ENCODE measurements at regions not wholly inside any gene's neighbourhood (a gene's known extent, or its start where the extent isn't known, plus 50 kb on each side); places are given as distances from the start of the nearest gene placed in this dataset.
A peak's percentile ranks its signal among the peaks of the same experiment; 100 is the strongest.

DNA sequence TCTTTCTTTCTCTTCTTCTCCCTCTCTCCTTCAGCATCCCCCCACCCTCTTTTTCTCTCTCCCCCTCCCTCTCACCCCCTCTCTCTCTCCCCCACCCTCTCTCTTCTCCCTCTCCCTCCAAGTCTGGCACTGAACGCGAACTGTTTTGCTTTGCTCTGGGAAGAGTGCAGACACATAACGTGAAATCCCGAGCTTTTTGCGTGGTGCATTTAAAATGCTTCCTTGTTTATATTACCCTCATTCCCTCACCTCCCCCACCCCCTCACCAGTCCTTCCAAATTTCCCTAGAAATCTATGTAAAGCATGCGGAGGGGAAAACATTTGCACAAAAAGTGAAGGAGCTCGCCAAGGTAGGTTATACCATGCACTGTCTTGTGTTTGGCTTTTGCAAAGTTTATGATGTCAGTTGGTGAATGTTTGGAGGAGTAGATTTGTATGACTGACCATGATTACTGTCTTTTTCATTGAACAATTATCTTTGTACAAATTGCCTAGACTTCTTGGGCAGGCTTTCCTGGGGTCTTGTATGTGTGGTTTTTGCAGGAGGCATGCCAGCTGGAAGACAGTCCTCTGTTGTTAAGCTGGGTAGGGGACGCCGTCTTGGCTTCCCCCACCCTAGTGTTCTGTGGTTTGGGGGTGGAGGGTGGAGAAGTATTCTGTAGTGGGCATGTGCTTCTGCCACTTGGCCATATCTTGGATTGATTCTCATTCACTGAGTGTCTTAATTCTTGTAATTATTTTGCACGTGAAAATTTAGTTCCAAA lies 123.7 kb upstream of the HSD17B12 start:
- Histone ChIP-seq H3K4me3 (ENCODE audit: low read depth in 1 of 3, low read length in 3 of 3) (no peak overlapping the region), H3K9ac (ENCODE audit: low read depth in 1 of 2, low read length in 2 of 2) (no peak overlapping the region), H3K9me3 (ENCODE audit: control insufficient read depth in 4 of 4, low read length in 3 of 4) (no peaks in the 10 kb centered on the region), H3K36me3 (ENCODE audit: control insufficient read depth in 4 of 4, insufficient read depth in 3 of 4, low read depth in 1 of 4, low read length in 3 of 4) (no peaks in the 10 kb centered on the region), H3K27me3 (ENCODE audit: control insufficient read depth in 4 of 4, insufficient read depth in 4 of 4, low read length in 3 of 4) (peaks cover 0 to 26% (median 6%) of the 10 kb centered on the region in 4 donors), H3K4me1 (ENCODE audit: control insufficient read depth in 4 of 4, insufficient read depth in 4 of 4, low read length in 3 of 4) (peaks cover 2 to 16% (median 8%) of the 10 kb centered on the region in 4 donors), H3K27ac (ENCODE audit: low read depth in 1 of 2, low read length in 2 of 2) (no peak overlapping the region)
- TF ChIP-seq RXRA (IDR thresholded peaks at IDR 0.05) (no peak), TAF1 (conservative IDR thresholded peaks at IDR 0.05) (no peak), GABPA (IDR thresholded peaks at IDR 0.05 in 1 of 2, conservative IDR thresholded peaks at IDR 0.05 in 1 of 2) (no peak), HNF4G (IDR thresholded peaks at IDR 0.05) (no peak), HNF4A (conservative IDR thresholded peaks at IDR 0.05) (no peak), SP1 (IDR thresholded peaks at IDR 0.05) (no peak)
- TF ChIP-seq, protein P1, sequence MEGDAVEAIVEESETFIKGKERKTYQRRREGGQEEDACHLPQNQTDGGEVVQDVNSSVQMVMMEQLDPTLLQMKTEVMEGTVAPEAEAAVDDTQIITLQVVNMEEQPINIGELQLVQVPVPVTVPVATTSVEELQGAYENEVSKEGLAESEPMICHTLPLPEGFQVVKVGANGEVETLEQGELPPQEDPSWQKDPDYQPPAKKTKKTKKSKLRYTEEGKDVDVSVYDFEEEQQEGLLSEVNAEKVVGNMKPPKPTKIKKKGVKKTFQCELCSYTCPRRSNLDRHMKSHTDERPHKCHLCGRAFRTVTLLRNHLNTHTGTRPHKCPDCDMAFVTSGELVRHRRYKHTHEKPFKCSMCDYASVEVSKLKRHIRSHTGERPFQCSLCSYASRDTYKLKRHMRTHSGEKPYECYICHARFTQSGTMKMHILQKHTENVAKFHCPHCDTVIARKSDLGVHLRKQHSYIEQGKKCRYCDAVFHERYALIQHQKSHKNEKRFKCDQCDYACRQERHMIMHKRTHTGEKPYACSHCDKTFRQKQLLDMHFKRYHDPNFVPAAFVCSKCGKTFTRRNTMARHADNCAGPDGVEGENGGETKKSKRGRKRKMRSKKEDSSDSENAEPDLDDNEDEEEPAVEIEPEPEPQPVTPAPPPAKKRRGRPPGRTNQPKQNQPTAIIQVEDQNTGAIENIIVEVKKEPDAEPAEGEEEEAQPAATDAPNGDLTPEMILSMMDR (IDR thresholded peaks at IDR 0.05; ENCODE audit: low read depth, low read length, missing input control) = no peak
- TF ChIP-seq, protein P2, sequence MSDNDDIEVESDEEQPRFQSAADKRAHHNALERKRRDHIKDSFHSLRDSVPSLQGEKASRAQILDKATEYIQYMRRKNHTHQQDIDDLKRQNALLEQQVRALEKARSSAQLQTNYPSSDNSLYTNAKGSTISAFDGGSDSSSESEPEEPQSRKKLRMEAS (IDR thresholded peaks at IDR 0.05) = no peak
- TF ChIP-seq, protein P3, sequence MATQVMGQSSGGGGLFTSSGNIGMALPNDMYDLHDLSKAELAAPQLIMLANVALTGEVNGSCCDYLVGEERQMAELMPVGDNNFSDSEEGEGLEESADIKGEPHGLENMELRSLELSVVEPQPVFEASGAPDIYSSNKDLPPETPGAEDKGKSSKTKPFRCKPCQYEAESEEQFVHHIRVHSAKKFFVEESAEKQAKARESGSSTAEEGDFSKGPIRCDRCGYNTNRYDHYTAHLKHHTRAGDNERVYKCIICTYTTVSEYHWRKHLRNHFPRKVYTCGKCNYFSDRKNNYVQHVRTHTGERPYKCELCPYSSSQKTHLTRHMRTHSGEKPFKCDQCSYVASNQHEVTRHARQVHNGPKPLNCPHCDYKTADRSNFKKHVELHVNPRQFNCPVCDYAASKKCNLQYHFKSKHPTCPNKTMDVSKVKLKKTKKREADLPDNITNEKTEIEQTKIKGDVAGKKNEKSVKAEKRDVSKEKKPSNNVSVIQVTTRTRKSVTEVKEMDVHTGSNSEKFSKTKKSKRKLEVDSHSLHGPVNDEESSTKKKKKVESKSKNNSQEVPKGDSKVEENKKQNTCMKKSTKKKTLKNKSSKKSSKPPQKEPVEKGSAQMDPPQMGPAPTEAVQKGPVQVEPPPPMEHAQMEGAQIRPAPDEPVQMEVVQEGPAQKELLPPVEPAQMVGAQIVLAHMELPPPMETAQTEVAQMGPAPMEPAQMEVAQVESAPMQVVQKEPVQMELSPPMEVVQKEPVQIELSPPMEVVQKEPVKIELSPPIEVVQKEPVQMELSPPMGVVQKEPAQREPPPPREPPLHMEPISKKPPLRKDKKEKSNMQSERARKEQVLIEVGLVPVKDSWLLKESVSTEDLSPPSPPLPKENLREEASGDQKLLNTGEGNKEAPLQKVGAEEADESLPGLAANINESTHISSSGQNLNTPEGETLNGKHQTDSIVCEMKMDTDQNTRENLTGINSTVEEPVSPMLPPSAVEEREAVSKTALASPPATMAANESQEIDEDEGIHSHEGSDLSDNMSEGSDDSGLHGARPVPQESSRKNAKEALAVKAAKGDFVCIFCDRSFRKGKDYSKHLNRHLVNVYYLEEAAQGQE (IDR thresholded peaks at IDR 0.05) = no peak
- DNase-seq (ENCODE audit: low spot score) = no peak
- 5% methylated on average over 10 of the region's 10 CpGs for WGBS

DNA sequence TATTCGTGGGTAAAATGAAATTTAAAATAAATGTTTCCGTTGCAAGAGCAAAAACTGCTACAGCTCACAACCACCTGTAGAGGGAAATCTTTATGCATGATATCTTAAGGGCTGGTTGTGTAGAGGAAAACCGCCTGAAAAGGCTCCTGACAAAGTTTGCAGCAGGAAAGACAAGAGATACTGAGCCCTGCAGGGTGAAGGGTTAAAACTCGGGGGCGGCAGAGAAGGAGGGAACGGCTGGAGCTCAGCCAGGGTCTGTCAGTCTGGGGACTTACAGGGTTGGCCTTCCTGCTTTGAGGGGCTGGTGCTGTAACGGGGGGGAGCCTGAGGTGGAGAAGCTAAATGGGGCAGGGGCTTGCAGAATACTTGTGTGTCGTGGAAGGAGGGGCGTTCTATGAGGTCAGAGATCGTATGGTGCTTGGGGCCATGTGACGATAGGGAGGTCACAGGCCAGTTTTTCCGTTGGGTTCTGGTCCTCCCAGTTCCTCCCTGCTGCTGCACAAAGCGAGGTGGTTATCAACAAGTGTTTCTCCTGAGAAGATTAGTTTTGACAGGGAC lies 122.9 kb upstream of the HSD17B12 start:
- 5% methylated on average over 13 of the region's 13 CpGs for WGBS
- TF ChIP-seq FOXA2 (IDR thresholded peaks at IDR 0.05) (no peak), RAD21 (IDR thresholded peaks at IDR 0.05) (peak; percentile 25 to 36), HNF4A (conservative IDR thresholded peaks at IDR 0.05) (no peak)
- H3K27me3 ChIP-seq (ENCODE audit: control insufficient read depth in 4 of 4, insufficient read depth in 4 of 4, low read length in 3 of 4) = peaks cover 0 to 26% (median 6%) of the 10 kb centered on the region in 4 donors
- peaks cover 2 to 16% (median 8%) of the 10 kb centered on the region in 4 donors for H3K4me1 ChIP-seq (ENCODE audit: control insufficient read depth in 4 of 4, insufficient read depth in 4 of 4, low read length in 3 of 4)
- no peak for DNase-seq (ENCODE audit: low spot score)
- no peaks in the 10 kb centered on the region for H3K36me3 ChIP-seq (ENCODE audit: control insufficient read depth in 4 of 4, insufficient read depth in 3 of 4, low read depth in 1 of 4, low read length in 3 of 4)
- H3K9ac ChIP-seq (ENCODE audit: low read depth in 1 of 2, low read length in 2 of 2) = no peak overlapping the region
- H3K27ac ChIP-seq (ENCODE audit: low read depth in 1 of 2, low read length in 2 of 2) = no peak overlapping the region
- H3K4me3 ChIP-seq (ENCODE audit: low read depth in 1 of 3, low read length in 3 of 3) = no peak overlapping the region
- no peaks in the 10 kb centered on the region for H3K9me3 ChIP-seq (ENCODE audit: control insufficient read depth in 4 of 4, low read length in 3 of 4)

Data from liver (tissue), 8 donors.